ENCODE measurements at regions not wholly inside any gene's neighbourhood (a gene's known extent, or its start where the extent isn't known, plus 50 kb on each side); places are given as distances from the start of the nearest gene placed in this dataset.

DNA sequence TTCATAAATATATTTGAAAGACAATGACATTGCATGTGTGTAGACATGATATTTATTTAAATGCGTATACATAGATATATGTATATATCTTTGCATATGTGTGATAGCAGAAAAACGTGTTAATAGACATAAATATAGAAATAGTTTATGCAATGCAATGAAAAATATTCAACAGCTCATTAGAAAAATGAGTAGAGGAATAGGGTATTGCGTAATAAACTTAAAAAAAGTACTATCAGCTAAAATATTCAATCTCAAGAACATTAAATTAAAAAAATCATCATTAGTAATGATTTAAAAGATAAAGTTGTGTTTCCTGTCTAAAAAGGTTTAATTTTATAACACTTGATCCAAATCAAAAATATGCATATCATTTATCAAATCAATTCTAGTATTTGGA is 2101.5 kb upstream of the TENM3 start:
- TF ChIP-seq, protein P1, sequence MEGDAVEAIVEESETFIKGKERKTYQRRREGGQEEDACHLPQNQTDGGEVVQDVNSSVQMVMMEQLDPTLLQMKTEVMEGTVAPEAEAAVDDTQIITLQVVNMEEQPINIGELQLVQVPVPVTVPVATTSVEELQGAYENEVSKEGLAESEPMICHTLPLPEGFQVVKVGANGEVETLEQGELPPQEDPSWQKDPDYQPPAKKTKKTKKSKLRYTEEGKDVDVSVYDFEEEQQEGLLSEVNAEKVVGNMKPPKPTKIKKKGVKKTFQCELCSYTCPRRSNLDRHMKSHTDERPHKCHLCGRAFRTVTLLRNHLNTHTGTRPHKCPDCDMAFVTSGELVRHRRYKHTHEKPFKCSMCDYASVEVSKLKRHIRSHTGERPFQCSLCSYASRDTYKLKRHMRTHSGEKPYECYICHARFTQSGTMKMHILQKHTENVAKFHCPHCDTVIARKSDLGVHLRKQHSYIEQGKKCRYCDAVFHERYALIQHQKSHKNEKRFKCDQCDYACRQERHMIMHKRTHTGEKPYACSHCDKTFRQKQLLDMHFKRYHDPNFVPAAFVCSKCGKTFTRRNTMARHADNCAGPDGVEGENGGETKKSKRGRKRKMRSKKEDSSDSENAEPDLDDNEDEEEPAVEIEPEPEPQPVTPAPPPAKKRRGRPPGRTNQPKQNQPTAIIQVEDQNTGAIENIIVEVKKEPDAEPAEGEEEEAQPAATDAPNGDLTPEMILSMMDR (IDR thresholded peaks at IDR 0.05; ENCODE audit: low read length), result no peak
- TF ChIP-seq EZH2 (optimal IDR thresholded peaks at IDR 0.05; ENCODE audit: low read depth, low read length), result no peak

Measured in MM.1S (cell line).